K562 (cell line): ENCODE measurements at regions not wholly inside any gene's neighbourhood (a gene's known extent, or its start where the extent isn't known, plus 50 kb on each side); places are given as distances from the start of the nearest gene placed in this dataset.

Experiments used
- ARHGAP35 ChIP-seq: fragments of 450-650 bp; IDR thresholded peaks from 2 replicates; pipeline ENCODE4 v1.6.1; 2018; ENCODE audit not compliant: partially characterized antibody
- MGA ChIP-seq: fragments of 450-650 bp; IDR thresholded peaks from 2 replicates; pipeline ENCODE4 v1.6.1; 2016; ENCODE audit warnings: mild to moderate bottlenecking, moderate library complexity
- U2AF1 ChIP-seq: fragments of 200-400 bp; formaldehyde crosslinking; optimal IDR thresholded peaks from 2 replicates; pipeline ENCODE3; 2017; ENCODE audit warnings: mild to moderate bottlenecking, low read depth, low read length, moderate library complexity
- ZBTB5 ChIP-seq: fragments of 450-650 bp; IDR thresholded peaks from 2 replicates; pipeline ENCODE4 v1.6.1; 2017; ENCODE audit warnings: antibody characterized with exemption
- ZNF280A ChIP-seq: fragments of 450-650 bp; IDR thresholded peaks from 2 replicates; pipeline ENCODE4 v1.6.1; 2018; ENCODE audit warnings: mild to moderate bottlenecking, low read depth; ENCODE audit not compliant: partially characterized antibody
- TF ChIP-seq, protein P1 (sequence below): sonication (generic); formaldehyde crosslinking; IDR thresholded peaks from 2 replicates; pipeline ENCODE4 v1.8.1; 2023; ENCODE audit warnings: mild to moderate bottlenecking, missing genetic modification reagents
- TF ChIP-seq, protein P2 (sequence below): fragments of 200-800 bp; sonication (Bioruptor generic); IDR thresholded peaks from 2 replicates; pipeline ENCODE4 v1.6.1; 2017; ENCODE audit warnings: missing genetic modification characterization, missing compliant biosample characterization
- TF ChIP-seq, protein P3 (sequence below): fragments of 250-450 bp; sonication (Bioruptor Pico); IDR thresholded peaks from 2 replicates; pipeline ENCODE4 v1.8.0; 2022; ENCODE audit warnings: inconsistent platforms, mild to moderate bottlenecking, moderate library complexity, borderline replicate concordance

DNA sequence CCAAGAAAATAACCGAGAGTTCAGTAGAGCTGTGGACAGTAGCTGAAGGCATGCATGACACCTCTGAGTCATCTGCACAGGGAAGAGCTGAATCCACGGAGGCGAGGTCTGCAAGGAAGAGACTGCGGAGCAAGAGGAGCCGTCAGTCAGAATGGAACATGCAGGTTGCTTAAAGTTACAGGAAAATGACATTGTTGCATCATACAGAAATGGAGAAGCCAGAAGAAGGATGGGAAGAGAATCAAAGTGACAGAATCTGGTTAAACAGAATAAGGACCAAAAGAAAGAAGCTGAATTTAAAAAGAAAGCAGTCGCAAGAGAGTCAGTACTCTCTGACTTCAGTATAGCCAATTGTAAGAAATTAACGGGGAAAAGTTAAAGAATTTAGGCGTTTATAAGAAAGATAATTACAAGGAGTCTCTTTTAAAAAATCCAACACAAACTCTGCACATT lies 533.8 kb downstream of the ADCYAP1 start (continued):
- TF ChIP-seq ZNF280A = no peak
- TF ChIP-seq, protein P1, sequence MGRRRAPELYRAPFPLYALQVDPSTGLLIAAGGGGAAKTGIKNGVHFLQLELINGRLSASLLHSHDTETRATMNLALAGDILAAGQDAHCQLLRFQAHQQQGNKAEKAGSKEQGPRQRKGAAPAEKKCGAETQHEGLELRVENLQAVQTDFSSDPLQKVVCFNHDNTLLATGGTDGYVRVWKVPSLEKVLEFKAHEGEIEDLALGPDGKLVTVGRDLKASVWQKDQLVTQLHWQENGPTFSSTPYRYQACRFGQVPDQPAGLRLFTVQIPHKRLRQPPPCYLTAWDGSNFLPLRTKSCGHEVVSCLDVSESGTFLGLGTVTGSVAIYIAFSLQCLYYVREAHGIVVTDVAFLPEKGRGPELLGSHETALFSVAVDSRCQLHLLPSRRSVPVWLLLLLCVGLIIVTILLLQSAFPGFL (CRISPR knock-in tag) = no peak
- peak; percentile 75 for TF ChIP-seq MGA
- TF ChIP-seq ZBTB5 = no peak
- TF ChIP-seq U2AF1 = no peak
- TF ChIP-seq, protein P2, sequence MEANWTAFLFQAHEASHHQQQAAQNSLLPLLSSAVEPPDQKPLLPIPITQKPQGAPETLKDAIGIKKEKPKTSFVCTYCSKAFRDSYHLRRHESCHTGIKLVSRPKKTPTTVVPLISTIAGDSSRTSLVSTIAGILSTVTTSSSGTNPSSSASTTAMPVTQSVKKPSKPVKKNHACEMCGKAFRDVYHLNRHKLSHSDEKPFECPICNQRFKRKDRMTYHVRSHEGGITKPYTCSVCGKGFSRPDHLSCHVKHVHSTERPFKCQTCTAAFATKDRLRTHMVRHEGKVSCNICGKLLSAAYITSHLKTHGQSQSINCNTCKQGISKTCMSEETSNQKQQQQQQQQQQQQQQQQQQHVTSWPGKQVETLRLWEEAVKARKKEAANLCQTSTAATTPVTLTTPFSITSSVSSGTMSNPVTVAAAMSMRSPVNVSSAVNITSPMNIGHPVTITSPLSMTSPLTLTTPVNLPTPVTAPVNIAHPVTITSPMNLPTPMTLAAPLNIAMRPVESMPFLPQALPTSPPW (CRISPR knock-in tag) = no peak
- no peak for TF ChIP-seq ARHGAP35
- TF ChIP-seq, protein P3, sequence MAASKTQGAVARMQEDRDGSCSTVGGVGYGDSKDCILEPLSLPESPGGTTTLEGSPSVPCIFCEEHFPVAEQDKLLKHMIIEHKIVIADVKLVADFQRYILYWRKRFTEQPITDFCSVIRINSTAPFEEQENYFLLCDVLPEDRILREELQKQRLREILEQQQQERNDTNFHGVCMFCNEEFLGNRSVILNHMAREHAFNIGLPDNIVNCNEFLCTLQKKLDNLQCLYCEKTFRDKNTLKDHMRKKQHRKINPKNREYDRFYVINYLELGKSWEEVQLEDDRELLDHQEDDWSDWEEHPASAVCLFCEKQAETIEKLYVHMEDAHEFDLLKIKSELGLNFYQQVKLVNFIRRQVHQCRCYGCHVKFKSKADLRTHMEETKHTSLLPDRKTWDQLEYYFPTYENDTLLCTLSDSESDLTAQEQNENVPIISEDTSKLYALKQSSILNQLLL = no peak
